Common myeloid progenitor, CD34-positive (primary cell): ENCODE measurements at regions not wholly inside any gene's neighbourhood (a gene's known extent, or its start where the extent isn't known, plus 50 kb on each side); places are given as distances from the start of the nearest gene placed in this dataset.
A peak's percentile ranks its signal among the peaks of the same experiment; 100 is the strongest.

Experiments used
- CTCF ChIA-PET: fragments of 350-600 bp; sonication (Branson Sonifier 250); formaldehyde crosslinking; loops from one replicate; lab custom pipeline; 2021; ENCODE audit warnings: antibody characterized with exemption; lab: Charles Lee
- POLR2A ChIA-PET: fragments of 350-600 bp; sonication (Branson Sonifier 250); formaldehyde crosslinking; loops from one replicate; lab custom pipeline; 2021; ENCODE audit warnings: antibody characterized with exemption; lab: Charles Lee
- DNase-seq, 3 donors: peaks; one replicate each; pipeline versions ENCODE4 v3.0.0 to v3.0.0-alpha.2; 2013
- H3K27ac ChIP-seq, 2 experiments: 1 replicate in 1 of 2; 2 replicates in 1 of 2; pipeline ENCODE4 v1.7.0; 2013; ENCODE audit warnings: inconsistent platforms in 2 of 2, low read length in 2 of 2, mild to moderate bottlenecking in 2 of 2, low read depth in 1 of 2, moderate library complexity in 1 of 2; ENCODE audit not compliant: severe bottlenecking in 2 of 2, insufficient read depth in 1 of 2, poor library complexity in 1 of 2
- H3K27me3 ChIP-seq, 5 experiments: replicated peaks in 2 of 5; 1 replicate in 3 of 5; 2 replicates in 2 of 5; pipeline versions ENCODE4 v1.6.1 to v1.7.0; 2013; ENCODE audit warnings: low read length in 4 of 5, mild to moderate bottlenecking in 2 of 5, moderate library complexity in 2 of 5, inconsistent platforms in 1 of 5; ENCODE audit not compliant: insufficient read depth in 5 of 5, control insufficient read depth in 4 of 5
- H3K36me3 ChIP-seq, 4 experiments: 1 replicate in 2 of 4; 2 replicates in 2 of 4; pipeline versions ENCODE4 v1.6.1 to v1.7.0; 2013; ENCODE audit warnings: low read length in 3 of 4, control low read depth in 1 of 4, mild to moderate bottlenecking in 1 of 4; ENCODE audit not compliant: control insufficient read depth in 4 of 4, insufficient read depth in 4 of 4
- H3K4me1 ChIP-seq, 4 experiments: 1 replicate in 3 of 4; 2 replicates in 1 of 4; pipeline versions ENCODE4 v1.6.1 to v1.7.1; 2013; ENCODE audit warnings: low read length in 3 of 4, mild to moderate bottlenecking in 3 of 4, control low read depth in 1 of 4, inconsistent platforms in 1 of 4, moderate library complexity in 1 of 4; ENCODE audit not compliant: control insufficient read depth in 4 of 4, insufficient read depth in 4 of 4; ENCODE audit errors: control extremely low read depth in 1 of 4
- H3K4me3 ChIP-seq, 7 experiments: 1 replicate in 4 of 7; 2 replicates in 3 of 7; pipeline versions ENCODE4 v1.5.1 to v1.7.0; 2013; ENCODE audit warnings: mild to moderate bottlenecking in 7 of 7, low read length in 6 of 7, moderate library complexity in 6 of 7, inconsistent platforms in 2 of 7, low read depth in 2 of 7, control low read depth in 1 of 7; ENCODE audit not compliant: insufficient read depth in 4 of 7, control insufficient read depth in 1 of 7; ENCODE audit errors: extremely low read depth in 1 of 7
- H3K9me3 ChIP-seq, 5 experiments: 1 replicate in 4 of 5; 2 replicates in 1 of 5; pipeline versions ENCODE4 v1.6.1 to v1.7.1; 2013; ENCODE audit warnings: low read length in 4 of 5, mild to moderate bottlenecking in 2 of 5, inconsistent platforms in 1 of 5, low read depth in 1 of 5, moderate library complexity in 1 of 5; ENCODE audit not compliant: control insufficient read depth in 4 of 5, insufficient read depth in 2 of 5; ENCODE audit errors: control extremely low read depth in 1 of 5
- WGBS: methylation state at CpG from one replicate; pipeline ENCODE4 v1.1.5; 2013; ENCODE audit not compliant: insufficient coverage; 5-methylcytosine and 5-hydroxymethylcytosine counted together

DNA sequence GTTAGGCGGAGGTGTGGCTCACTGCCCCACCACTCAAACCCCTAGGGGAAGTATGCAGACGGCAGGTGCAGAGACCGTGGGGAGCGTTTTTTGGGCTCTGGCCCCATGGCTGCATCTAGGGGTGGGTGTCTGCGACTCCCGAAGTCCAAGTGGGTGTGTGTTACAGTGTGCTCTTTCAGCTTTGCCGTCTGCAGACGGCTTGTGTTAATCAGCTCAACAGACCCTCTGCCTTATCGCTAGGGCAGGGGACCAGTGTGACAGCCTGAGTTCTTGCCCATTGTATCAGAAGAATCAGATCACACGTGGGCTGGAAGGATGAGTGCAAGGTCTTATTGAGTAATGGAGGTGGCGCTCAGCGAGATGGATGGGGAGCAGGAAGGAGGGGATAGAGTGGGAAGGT lies 162.8 kb downstream of the ENC1 start:
- DNase-seq, result no peak
- ChIA-PET CTCF (no interaction called here), POLR2A (no interaction called here)
- Histone ChIP-seq H3K4me1 (no peaks in the 10 kb centered on the region), H3K4me3 (no peak overlapping the region), H3K36me3 (no peaks in the 10 kb centered on the region), H3K27me3 (no peaks in the 10 kb centered on the region), H3K27ac (no peak overlapping the region), H3K9me3 (no peaks in the 10 kb centered on the region)
- 98% methylated on average over 10 of the region's 12 CpGs for WGBS

DNA sequence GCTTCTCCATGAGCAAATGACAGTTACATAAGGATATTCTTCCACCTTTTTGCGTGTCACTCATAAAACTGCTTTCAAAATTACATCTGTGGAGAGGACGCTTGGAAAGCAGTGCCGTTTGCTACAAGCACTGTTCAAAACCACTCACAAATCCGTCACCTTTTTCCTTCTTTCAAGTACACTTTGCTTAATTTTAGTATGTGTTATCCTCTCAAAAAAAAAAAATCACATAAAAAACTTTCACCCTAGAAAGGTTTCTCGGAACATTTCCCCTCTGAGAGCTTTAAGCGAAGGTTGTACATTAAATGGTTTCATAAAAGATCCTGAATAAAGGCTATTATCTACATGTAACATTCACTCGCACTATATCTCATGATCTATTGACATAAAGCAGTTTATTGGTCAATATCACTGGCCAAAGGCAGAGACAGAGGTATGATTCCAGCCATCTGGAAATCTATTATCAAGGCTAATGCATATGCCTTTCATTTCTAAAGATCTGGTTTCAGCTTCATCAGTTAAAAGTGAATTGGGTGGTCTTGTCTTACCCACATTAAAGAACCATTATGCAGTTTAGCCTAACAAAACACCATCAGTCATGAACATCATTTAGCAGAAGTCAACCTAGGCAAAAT lies 163.6 kb downstream of the ENC1 start:
- no peaks in the 10 kb centered on the region for H3K4me1 ChIP-seq
- no peaks in the 10 kb centered on the region for H3K36me3 ChIP-seq
- WGBS, result 100% methylated on average over 1 of the region's 7 CpGs
- H3K4me3 ChIP-seq, result peak overlapping the region in 1 of 7 experiments; percentile 4
- POLR2A ChIA-PET, result interaction anchor here (0.6 kb wide), 1 partner anchor 62 kb away, joined by 3 read pairs; no protein-coding TSS in a partner anchor
- no peak for DNase-seq
- no peaks in the 10 kb centered on the region for H3K27me3 ChIP-seq
- H3K27ac ChIP-seq, result no peak overlapping the region
- CTCF ChIA-PET, result no interaction called here
- H3K9me3 ChIP-seq, result no peaks in the 10 kb centered on the region

DNA sequence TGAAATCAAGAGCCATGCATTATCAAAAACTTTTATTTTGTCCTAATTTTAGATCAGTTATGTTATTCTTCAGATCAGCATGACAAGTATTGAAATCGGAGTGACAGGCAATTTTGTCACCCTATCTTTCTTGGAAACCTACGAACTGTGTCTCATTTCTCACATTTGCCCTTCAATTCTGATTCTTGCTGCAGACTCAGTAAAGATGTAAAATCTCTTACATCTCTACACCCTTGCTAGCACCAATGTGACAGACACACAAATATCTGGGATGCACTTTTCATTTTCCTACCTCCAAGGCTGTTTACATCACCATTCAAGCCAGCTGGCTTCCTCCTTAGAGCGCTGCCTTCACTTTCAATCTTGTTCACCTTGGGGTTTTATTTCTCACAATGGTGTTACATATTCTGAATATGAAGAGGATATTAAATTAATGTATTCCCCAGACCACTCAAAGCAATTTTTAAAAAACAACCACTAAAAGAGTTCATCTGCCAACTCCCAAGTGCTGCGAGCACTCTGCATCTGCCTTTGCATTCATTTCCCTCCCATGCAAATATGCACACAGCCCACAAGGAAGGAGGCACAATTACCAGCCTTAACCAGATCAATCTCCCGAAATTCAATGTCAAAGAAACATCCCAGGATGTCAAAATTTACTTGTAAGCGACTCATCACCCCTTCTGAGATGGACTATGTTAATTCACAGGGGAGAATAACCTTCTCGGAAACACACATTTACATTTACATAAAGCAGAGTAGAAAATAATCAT lies 164.3 kb downstream of the ENC1 start:
- CTCF ChIA-PET, result no interaction called here
- POLR2A ChIA-PET, result interaction anchor here (0.6 kb wide), 1 partner anchor 61 kb away, joined by 3 read pairs; no protein-coding TSS in a partner anchor
- H3K36me3 ChIP-seq, result no peaks in the 10 kb centered on the region
- no peak overlapping the region for H3K27ac ChIP-seq
- no peak overlapping the region for H3K4me3 ChIP-seq
- H3K9me3 ChIP-seq, result no peaks in the 10 kb centered on the region
- no peaks in the 10 kb centered on the region for H3K27me3 ChIP-seq
- 86% methylated on average over 5 of the region's 7 CpGs for WGBS
- DNase-seq, result no peak
- H3K4me1 ChIP-seq, result no peaks in the 10 kb centered on the region

DNA sequence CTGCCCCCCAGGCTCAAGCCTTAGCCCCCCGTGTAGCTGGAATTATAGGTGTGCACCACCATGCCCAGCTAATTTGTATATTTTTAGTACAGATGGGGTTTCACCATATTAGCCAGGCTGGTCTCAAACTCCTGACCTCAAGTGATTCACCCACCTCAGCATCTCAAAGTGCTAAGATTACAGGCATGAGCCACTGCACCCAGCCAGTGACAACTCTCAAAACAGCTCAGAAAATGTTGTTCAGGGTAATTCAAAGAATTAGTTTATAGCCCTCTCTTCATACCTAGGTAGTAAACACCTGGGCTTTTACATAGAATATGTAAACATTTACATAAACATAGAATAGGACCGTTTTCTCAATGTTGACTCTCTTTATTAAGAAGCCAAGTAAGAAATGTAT lies 168.7 kb downstream of the ENC1 start:
- Histone ChIP-seq H3K4me3 (no peak overlapping the region), H3K4me1 (no peaks in the 10 kb centered on the region), H3K27ac (no peak overlapping the region), H3K36me3 (no peaks in the 10 kb centered on the region), H3K27me3 (no peaks in the 10 kb centered on the region), H3K9me3 (no peaks in the 10 kb centered on the region)
- no peak for DNase-seq
- CTCF ChIA-PET, result no interaction called here
- 100% methylated on average over 1 of the region's 2 CpGs for WGBS
- POLR2A ChIA-PET, result no interaction called here

DNA sequence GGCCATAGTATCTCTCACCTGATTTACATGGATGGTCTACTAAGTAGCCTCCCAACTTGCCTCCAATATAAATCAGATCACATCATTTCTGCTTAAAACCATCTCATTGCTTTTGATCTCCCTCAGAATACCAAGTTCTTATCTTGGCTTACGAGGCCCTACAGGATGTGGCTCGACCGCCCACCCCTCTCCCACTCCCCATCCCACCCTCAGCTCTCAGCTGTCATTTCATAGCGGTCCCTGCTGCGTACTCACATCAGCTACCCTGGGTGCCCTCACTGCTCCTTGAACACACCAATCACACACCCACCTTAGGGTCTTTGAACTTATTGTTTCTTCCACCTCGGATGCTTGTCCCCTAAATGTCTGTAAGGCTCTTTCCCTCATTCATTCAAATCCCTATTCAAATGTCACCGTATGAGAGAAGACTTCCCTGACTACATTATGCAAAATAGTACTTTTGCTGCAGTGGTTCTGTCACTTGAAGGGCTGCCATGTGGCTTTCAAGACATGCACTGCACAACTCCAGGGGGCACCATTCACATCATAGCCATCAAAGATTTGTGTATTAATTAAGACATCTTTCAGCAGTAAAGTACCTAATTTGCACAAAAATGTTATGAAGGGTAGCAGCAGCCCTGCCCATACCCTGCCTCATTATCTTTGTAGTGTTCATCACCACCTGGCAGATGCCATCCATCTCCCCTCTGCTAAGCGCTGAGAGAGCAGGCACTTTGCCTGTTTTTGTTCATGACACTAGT lies 171.1 kb downstream of the ENC1 start:
- no peak overlapping the region for H3K27ac ChIP-seq
- H3K27me3 ChIP-seq, result no peaks in the 10 kb centered on the region
- H3K4me3 ChIP-seq, result no peak overlapping the region
- H3K36me3 ChIP-seq, result no peaks in the 10 kb centered on the region
- 92% methylated on average over 7 of the region's 8 CpGs for WGBS
- H3K4me1 ChIP-seq, result no peaks in the 10 kb centered on the region
- DNase-seq, result no peak
- CTCF ChIA-PET, result no interaction called here
- no peaks in the 10 kb centered on the region for H3K9me3 ChIP-seq
- POLR2A ChIA-PET, result no interaction called here

DNA sequence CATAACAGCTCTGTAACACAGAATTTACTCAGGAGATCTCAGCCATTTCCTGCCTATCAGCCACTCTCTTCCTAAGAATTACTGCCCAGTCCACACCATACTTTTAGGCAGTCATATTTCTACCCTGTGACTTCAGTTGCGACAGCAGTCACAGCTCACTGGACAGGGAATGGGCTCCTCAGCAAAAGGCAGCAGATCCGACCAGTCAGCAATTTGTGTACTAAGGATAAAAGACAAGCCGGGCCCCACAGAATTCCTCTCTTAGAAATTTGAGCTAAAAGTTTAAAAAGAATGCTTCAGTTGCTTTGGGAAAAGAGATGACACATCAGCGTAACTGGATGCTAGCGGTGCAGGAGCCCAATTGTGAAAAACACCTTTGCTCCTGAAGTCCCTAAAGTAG lies 172.1 kb downstream of the ENC1 start:
- no peaks in the 10 kb centered on the region for H3K4me1 ChIP-seq
- DNase-seq, result no peak
- no peaks in the 10 kb centered on the region for H3K27me3 ChIP-seq
- no peak overlapping the region for H3K27ac ChIP-seq
- H3K36me3 ChIP-seq, result no peaks in the 10 kb centered on the region
- H3K4me3 ChIP-seq, result no peak overlapping the region
- 100% methylated on average over 5 of the region's 5 CpGs for WGBS
- ChIA-PET CTCF (no interaction called here), POLR2A (no interaction called here)
- no peaks in the 10 kb centered on the region for H3K9me3 ChIP-seq

DNA sequence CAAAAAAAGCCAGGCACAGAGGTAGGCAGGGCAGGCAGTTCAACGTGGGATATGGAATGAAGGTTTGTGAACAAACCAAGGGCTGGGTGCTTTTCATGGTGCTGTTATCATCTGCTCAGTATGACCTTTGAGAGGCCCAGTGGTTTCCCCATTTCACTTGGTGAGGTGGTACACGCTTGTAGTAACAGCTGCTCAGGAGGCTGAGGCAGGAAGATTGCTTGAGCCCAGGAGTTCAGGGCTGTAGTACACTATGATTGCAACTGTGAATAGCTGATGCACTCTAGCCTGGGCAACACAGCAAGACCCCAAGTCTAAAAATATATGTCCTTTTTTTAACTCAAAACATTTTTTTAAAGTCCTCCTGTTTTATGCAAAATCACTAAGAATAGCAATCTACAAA lies 174.8 kb downstream of the ENC1 start:
- no peak overlapping the region for H3K4me3 ChIP-seq
- H3K27ac ChIP-seq, result no peak overlapping the region
- no peak for DNase-seq
- ChIA-PET CTCF (no interaction called here), POLR2A (no interaction called here)
- H3K9me3 ChIP-seq, result no peaks in the 10 kb centered on the region
- no peaks in the 10 kb centered on the region for H3K36me3 ChIP-seq
- WGBS, result 73% methylated on average over 2 of the region's 2 CpGs
- H3K4me1 ChIP-seq, result no peaks in the 10 kb centered on the region
- H3K27me3 ChIP-seq, result peaks cover 0 to 2% (median 0%) of the 10 kb centered on the region in 5 experiments
